ENCODE measurements at regions not wholly inside any gene's neighbourhood (a gene's known extent, or its start where the extent isn't known, plus 50 kb on each side); places are given as distances from the start of the nearest gene placed in this dataset.

DNA sequence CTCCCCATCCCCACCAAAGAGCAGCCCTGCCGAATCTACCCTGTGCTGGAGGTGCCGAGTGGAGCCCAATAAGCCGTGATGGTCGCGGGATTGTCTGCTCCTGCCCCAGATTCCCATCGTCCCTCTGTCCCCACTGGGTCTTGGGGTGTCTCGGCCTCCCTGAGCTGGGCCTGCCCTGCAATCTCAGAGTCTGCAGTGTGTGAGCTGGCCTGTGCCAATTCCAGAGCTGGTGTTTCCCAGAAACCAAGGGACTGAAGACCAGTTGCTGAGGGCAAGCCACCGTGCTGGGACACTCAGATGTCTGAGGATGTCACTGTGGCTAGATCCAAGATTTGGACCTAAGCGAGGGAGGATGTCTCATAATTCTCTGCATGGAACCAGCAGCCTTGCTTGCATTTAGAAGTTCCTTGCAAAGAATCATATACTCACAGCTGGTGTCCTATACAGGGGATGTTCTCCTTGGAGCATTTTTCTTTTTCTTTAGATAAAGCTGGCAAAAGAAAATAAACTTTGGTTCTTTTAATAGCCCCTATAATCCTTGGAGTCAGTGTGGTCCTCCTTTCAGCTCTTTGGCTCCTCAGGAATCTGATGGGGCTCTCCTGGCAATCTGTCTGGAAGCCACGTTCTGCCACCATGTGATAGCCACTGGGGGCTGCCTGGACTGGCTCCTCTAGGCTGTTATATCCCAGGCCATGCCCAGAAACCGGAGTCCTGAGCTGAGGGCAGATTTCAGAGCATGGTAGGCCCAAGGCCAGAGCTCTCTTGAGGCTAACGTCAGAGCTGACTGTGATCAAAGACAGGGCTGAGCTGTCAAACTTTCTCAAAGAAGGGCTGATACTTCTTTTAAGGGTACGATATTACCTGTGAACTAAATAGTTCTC lies 140.1 kb upstream of the HAAO start:
- Histone ChIP-seq H3K4me3 (no peak overlapping the region), H3K9me3 (no peaks in the 10 kb centered on the region), H3K4me1 (ENCODE audit: low read depth) (peaks cover 38% of the 10 kb centered on the region), H3K36me3 (ENCODE audit: low read depth) (no peaks in the 10 kb centered on the region)
- no peak for ATAC-seq
- intact Hi-C loops (cut with DNase I, micrococcal nuclease) = loop anchor here in 1 of 2 donors (10.0 kb wide), 1 partner anchor 98 kb away; no protein-coding TSS in a partner anchor
- TF ChIP-seq CTCF (IDR thresholded peaks at IDR 0.05) = no peak
- DNase-seq = peak in 1 of 3 donors; percentile 17

DNA sequence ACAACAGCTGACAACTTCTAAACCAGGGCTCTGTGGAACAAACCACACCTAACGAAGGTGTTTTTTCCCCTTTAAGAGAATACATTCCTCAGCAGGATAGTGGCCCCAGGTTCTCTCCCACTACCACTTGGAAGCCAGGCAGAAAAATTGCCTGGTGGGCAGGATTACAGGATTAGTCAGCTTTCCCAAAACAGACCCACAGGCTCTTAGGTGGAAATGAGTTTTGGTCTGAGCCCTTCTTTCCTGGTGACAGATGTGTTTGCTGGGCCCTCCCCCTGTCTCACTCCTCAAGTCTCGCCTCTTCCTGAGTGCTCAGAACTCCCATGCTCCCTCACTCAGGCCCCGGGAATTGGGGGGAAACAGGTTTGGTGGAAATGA lies 139.4 kb upstream of the HAAO start:
- no peak for ATAC-seq
- TF ChIP-seq CTCF (IDR thresholded peaks at IDR 0.05) = no peak
- Histone ChIP-seq H3K36me3 (ENCODE audit: low read depth) (no peaks in the 10 kb centered on the region), H3K9me3 (no peaks in the 10 kb centered on the region), H3K4me1 (ENCODE audit: low read depth) (peaks cover 46% of the 10 kb centered on the region), H3K4me3 (no peak overlapping the region)
- DNase-seq = no peak
- intact Hi-C loops (cut with DNase I, micrococcal nuclease) = loop anchor here in 1 of 2 donors (10.0 kb wide), 1 partner anchor 97 kb away; no protein-coding TSS in a partner anchor

GRCh38 chr2:42931146-42931817 lies 138.9 kb upstream of the HAAO start:
- peak; percentile 33 for ATAC-seq

GRCh38 chr2:42930025-42930581 lies 137.7 kb upstream of the HAAO start:
- Histone ChIP-seq H3K4me3 (no peak overlapping the region), H3K9me3 (no peaks in the 10 kb centered on the region), H3K4me1 (ENCODE audit: low read depth) (peaks cover 63% of the 10 kb centered on the region), H3K36me3 (ENCODE audit: low read depth) (no peaks in the 10 kb centered on the region)
- intact Hi-C loops (cut with DNase I, micrococcal nuclease) = loop anchor here in 1 of 2 donors (10.0 kb wide), 1 partner anchor 95 kb away; no protein-coding TSS in a partner anchor
- no peak for TF ChIP-seq CTCF (IDR thresholded peaks at IDR 0.05)
- ATAC-seq = no peak
- no peak for DNase-seq

More at GRCh38 chr2:42931146-42931817, 138.9 kb upstream of the HAAO start:
- H3K36me3 ChIP-seq (ENCODE audit: low read depth) = no peaks in the 10 kb centered on the region
- peak in 1 of 3 donors; percentile 69 for DNase-seq
- intact Hi-C loops (cut with DNase I, micrococcal nuclease) = loop anchor here in 1 of 2 donors (10.0 kb wide), 1 partner anchor 96 kb away; no protein-coding TSS in a partner anchor
- H3K9me3 ChIP-seq = no peaks in the 10 kb centered on the region
- H3K4me1 ChIP-seq (ENCODE audit: low read depth) = peaks cover 51% of the 10 kb centered on the region
- no peak overlapping the region for H3K4me3 ChIP-seq
- no peak for TF ChIP-seq CTCF (IDR thresholded peaks at IDR 0.05)

- Histone ChIP-seq H3K4me1 (ENCODE audit: low read depth) (peaks cover 67% of the 10 kb centered on the region), H3K4me3 (no peak overlapping the region), H3K9me3 (no peaks in the 10 kb centered on the region), H3K36me3 (ENCODE audit: low read depth) (no peaks in the 10 kb centered on the region)
- no peak for DNase-seq
- no peak for TF ChIP-seq CTCF (IDR thresholded peaks at IDR 0.05)
- ATAC-seq = no peak
- intact Hi-C loops (cut with DNase I, micrococcal nuclease) = loop anchor here in 1 of 2 donors (10.0 kb wide), 1 partner anchor 95 kb away; no protein-coding TSS in a partner anchor
Measured at GRCh38 chr2:42929546-42930024, 137.2 kb upstream of the HAAO start.
